Activated CD8-positive, alpha-beta T cell treated with anti-CD3 and anti-CD28 coated beads, Interleukin-2, amount 10 ng/mL, durations not matched to agents 7 days and 5 days (primary cell): ENCODE measurements at regions not wholly inside any gene's neighbourhood (a gene's known extent, or its start where the extent isn't known, plus 50 kb on each side); places are given as distances from the start of the nearest gene placed in this dataset.

Experiments used
- ATAC-seq: fragments of 150-1000 bp; cut with Tn5 transposase; one replicate; pipeline ENCODE4 v1.10.0; 2021; ENCODE audit warnings: moderate library complexity
- CTCF ChIA-PET: fragments of 350-600 bp; sonication (Branson Sonifier 250); formaldehyde crosslinking; loops from one replicate; lab custom pipeline; 2021; ENCODE audit warnings: antibody characterized with exemption; lab: Charles Lee
- POLR2A ChIA-PET: fragments of 350-600 bp; sonication (Branson Sonifier 250); formaldehyde crosslinking; loops from one replicate; lab custom pipeline; 2021; ENCODE audit warnings: antibody characterized with exemption; lab: Charles Lee
- DNase-seq: peaks from one replicate; pipeline ENCODE4 v3.0.0-alpha.2; 2020
- H3K27ac Mint-ChIP-seq: one replicate; pipeline ENCODE4 v1.8.0; 2021; ENCODE audit warnings: mild to moderate bottlenecking, mixed read lengths
- H3K27me3 Mint-ChIP-seq: one replicate; pipeline ENCODE4 v1.8.0; 2021; ENCODE audit warnings: low read depth, mixed read lengths
- H3K36me3 Mint-ChIP-seq: one replicate; pipeline ENCODE4 v1.8.0; 2021; ENCODE audit warnings: low read depth, mixed read lengths
- H3K4me1 Mint-ChIP-seq: one replicate; pipeline ENCODE4 v1.8.0; 2021; ENCODE audit warnings: low read depth, mixed read lengths
- H3K4me3 Mint-ChIP-seq: one replicate; pipeline ENCODE4 v1.8.0; 2021; ENCODE audit warnings: mild to moderate bottlenecking, mixed read lengths
- H3K9me3 Mint-ChIP-seq: one replicate; pipeline ENCODE4 v1.8.0; 2022; ENCODE audit warnings: mixed read lengths; ENCODE audit not compliant: insufficient read depth

DNA sequence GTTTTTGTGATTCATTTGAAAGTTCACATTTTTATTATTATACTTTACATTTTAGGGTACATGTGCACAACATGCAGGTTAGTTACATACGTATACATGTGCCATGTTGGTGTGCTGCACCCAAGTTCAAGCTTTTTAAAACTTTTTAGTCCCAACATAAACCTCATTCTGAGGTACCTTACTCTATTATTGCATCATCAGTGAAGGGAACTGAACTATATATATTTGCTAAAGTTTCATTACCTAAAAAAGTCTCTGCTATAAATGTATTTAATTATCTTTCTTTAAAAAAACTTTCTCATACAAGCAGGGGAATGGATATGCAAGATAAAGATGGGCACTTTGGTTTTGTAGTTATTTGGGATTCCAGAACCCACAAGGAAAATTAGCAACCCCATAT, 931.4 kb upstream of the ADGRL2 start:
- Mint-ChIP-seq H3K4me1 (no peaks in the 10 kb centered on the region), H3K9me3 (no peaks in the 10 kb centered on the region), H3K27ac (no peak overlapping the region), H3K36me3 (no peaks in the 10 kb centered on the region), H3K27me3 (no peaks in the 10 kb centered on the region), H3K4me3 (no peak overlapping the region)
- ATAC-seq (no peak), DNase-seq (no peak)
- ChIA-PET POLR2A (no interaction called here), CTCF (no interaction called here)

- no peak for DNase-seq
- ATAC-seq: no peak
- no peak overlapping the region for H3K27ac Mint-ChIP-seq
- POLR2A ChIA-PET: no interaction called here
- H3K4me1 Mint-ChIP-seq: no peaks in the 10 kb centered on the region
- CTCF ChIA-PET: no interaction called here
- no peaks in the 10 kb centered on the region for H3K36me3 Mint-ChIP-seq
- no peak overlapping the region for H3K4me3 Mint-ChIP-seq
- H3K9me3 Mint-ChIP-seq: no peaks in the 10 kb centered on the region
- H3K27me3 Mint-ChIP-seq: no peaks in the 10 kb centered on the region
Measured at GRCh38 chr1:80847904-80848303, 952.8 kb upstream of the ADGRL2 start.

- no peak overlapping the region for H3K27ac Mint-ChIP-seq
- ATAC-seq: no peak
- POLR2A ChIA-PET: no interaction called here
- CTCF ChIA-PET: no interaction called here
- no peak for DNase-seq
- H3K4me3 Mint-ChIP-seq: no peak overlapping the region
- H3K27me3 Mint-ChIP-seq: no peaks in the 10 kb centered on the region
- H3K36me3 Mint-ChIP-seq: no peaks in the 10 kb centered on the region
- no peaks in the 10 kb centered on the region for H3K9me3 Mint-ChIP-seq
- H3K4me1 Mint-ChIP-seq: no peaks in the 10 kb centered on the region
Measured at GRCh38 chr1:80846966-80847365, 953.8 kb upstream of the ADGRL2 start.

DNA sequence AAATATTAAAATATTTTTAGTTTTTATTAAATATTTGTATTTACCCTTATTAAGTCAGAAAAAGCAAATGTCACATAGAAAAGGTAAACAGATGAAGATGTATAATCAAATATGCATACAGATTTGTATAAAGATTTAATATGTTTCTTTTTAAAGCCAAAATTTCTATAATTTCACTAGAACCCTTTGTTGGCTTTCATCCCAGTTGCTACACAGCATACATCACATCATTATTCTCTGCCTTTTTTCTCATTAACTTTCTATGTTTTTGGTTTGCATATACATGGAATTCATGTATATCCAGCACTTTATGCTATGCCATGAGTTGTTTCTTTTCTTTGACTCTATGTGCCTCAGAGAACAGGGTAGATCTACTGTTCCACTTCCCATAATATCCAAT, 957.9 kb upstream of the ADGRL2 start:
- CTCF ChIA-PET: no interaction called here
- H3K4me1 Mint-ChIP-seq: no peaks in the 10 kb centered on the region
- H3K36me3 Mint-ChIP-seq: no peaks in the 10 kb centered on the region
- H3K9me3 Mint-ChIP-seq: no peaks in the 10 kb centered on the region
- H3K27me3 Mint-ChIP-seq: no peaks in the 10 kb centered on the region
- H3K4me3 Mint-ChIP-seq: no peak overlapping the region
- POLR2A ChIA-PET: no interaction called here
- H3K27ac Mint-ChIP-seq: no peak overlapping the region
- DNase-seq: no peak
- ATAC-seq: no peak

DNA sequence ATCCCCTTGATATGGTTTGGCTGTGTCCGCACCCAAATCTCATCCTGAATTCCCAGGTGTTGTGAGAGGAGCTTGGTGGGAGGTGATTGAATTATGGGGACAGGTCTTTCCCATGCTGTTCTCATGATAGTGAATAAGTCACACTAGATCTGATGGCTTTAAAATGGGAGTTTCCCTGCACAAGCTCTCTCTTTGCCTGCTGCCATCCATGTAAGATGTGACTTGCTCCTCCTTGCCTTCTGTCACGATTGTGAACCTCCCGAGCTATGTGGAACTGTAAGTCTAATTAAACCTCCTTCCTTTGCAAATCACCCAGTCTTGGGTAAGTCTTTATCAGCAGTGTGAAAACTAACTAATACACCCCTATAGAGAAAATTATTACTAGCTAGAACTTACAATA, 959.5 kb upstream of the ADGRL2 start:
- ChIA-PET CTCF (no interaction called here), POLR2A (no interaction called here)
- H3K4me1 Mint-ChIP-seq: no peaks in the 10 kb centered on the region
- ATAC-seq (no peak), DNase-seq (no peak)
- no peaks in the 10 kb centered on the region for H3K36me3 Mint-ChIP-seq
- H3K9me3 Mint-ChIP-seq: no peaks in the 10 kb centered on the region
- H3K27ac Mint-ChIP-seq: no peak overlapping the region
- no peak overlapping the region for H3K4me3 Mint-ChIP-seq
- no peaks in the 10 kb centered on the region for H3K27me3 Mint-ChIP-seq

GRCh38 chr1:80837066-80837465, 963.7 kb upstream of the ADGRL2 start:
- ATAC-seq (no peak), DNase-seq (no peak)
- H3K4me3 Mint-ChIP-seq: no peak overlapping the region
- ChIA-PET POLR2A (no interaction called here), CTCF (no interaction called here)
- no peak overlapping the region for H3K27ac Mint-ChIP-seq
- no peaks in the 10 kb centered on the region for H3K36me3 Mint-ChIP-seq
- no peaks in the 10 kb centered on the region for H3K27me3 Mint-ChIP-seq
- peaks cover 5% of the 10 kb centered on the region for H3K9me3 Mint-ChIP-seq
- no peaks in the 10 kb centered on the region for H3K4me1 Mint-ChIP-seq

GRCh38 chr1:80836505-80836904, 964.2 kb upstream of the ADGRL2 start:
- H3K27ac Mint-ChIP-seq: no peak overlapping the region
- CTCF ChIA-PET: no interaction called here
- ATAC-seq (no peak), DNase-seq (no peak)
- H3K9me3 Mint-ChIP-seq: peaks cover 5% of the 10 kb centered on the region
- H3K36me3 Mint-ChIP-seq: no peaks in the 10 kb centered on the region
- H3K27me3 Mint-ChIP-seq: no peaks in the 10 kb centered on the region
- H3K4me1 Mint-ChIP-seq: no peaks in the 10 kb centered on the region
- H3K4me3 Mint-ChIP-seq: no peak overlapping the region
- POLR2A ChIA-PET: no interaction called here

GRCh38 chr1:80827666-80828065, 973.1 kb upstream of the ADGRL2 start:
- no peak for ATAC-seq
- Mint-ChIP-seq H3K4me3 (no peak overlapping the region), H3K27me3 (no peaks in the 10 kb centered on the region), H3K9me3 (peaks cover 3% of the 10 kb centered on the region), H3K36me3 (no peaks in the 10 kb centered on the region), H3K4me1 (no peaks in the 10 kb centered on the region), H3K27ac (no peak overlapping the region)
- ChIA-PET CTCF (no interaction called here), POLR2A (no interaction called here)
- no peak for DNase-seq

DNA sequence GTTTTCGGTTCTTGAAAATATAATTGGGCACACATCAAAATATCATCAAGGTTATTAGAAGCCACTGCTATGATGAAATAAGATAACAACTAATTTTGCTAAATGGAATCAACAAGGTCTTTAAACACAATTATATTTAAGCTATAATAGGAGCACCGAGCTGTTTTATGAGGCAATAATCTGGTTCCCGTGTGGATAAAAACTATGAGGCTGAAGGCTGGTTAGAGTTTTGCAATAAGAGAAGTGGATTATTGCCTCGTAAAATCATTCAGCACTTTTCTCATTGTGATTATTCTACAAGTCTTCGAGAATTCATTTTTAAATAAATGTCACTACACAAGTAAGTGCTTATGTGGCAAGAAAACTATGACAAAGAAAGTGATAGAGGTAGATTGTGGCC, 975.7 kb upstream of the ADGRL2 start:
- no peak overlapping the region for H3K27ac Mint-ChIP-seq
- ChIA-PET CTCF (no interaction called here), POLR2A (no interaction called here)
- peaks cover 3% of the 10 kb centered on the region for H3K9me3 Mint-ChIP-seq
- no peaks in the 10 kb centered on the region for H3K36me3 Mint-ChIP-seq
- DNase-seq (no peak), ATAC-seq (no peak)
- H3K4me1 Mint-ChIP-seq: no peaks in the 10 kb centered on the region
- no peak overlapping the region for H3K4me3 Mint-ChIP-seq
- H3K27me3 Mint-ChIP-seq: no peaks in the 10 kb centered on the region

DNA sequence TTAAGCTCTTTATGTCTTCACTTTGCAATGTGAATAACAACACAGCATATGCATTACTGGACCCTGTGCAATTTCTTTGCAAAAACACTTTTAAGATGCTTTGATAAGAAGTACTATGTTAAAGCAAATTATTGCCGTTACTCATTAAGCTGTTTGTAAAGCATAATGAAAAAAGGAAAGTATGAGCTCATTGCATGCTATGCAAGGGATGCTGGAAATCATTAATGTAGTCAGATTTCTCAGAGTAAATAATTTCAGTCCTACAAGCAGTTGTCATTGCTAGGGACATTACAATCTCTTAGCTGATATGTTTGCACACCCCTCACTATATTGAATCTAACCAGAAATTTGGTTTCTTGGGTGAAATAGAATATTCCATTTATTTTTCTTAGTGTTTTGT, 982.5 kb upstream of the ADGRL2 start:
- Mint-ChIP-seq H3K36me3 (no peaks in the 10 kb centered on the region), H3K4me1 (no peaks in the 10 kb centered on the region), H3K4me3 (no peak overlapping the region), H3K27me3 (no peaks in the 10 kb centered on the region), H3K9me3 (peaks cover 5% of the 10 kb centered on the region), H3K27ac (no peak overlapping the region)
- ATAC-seq: no peak
- ChIA-PET POLR2A (no interaction called here), CTCF (no interaction called here)
- DNase-seq: no peak

- no peak for DNase-seq
- CTCF ChIA-PET: no interaction called here
- Mint-ChIP-seq H3K36me3 (no peaks in the 10 kb centered on the region), H3K27ac (no peak overlapping the region), H3K4me1 (no peaks in the 10 kb centered on the region), H3K4me3 (no peak overlapping the region), H3K27me3 (no peaks in the 10 kb centered on the region), H3K9me3 (peaks cover 4% of the 10 kb centered on the region)
- POLR2A ChIA-PET: no interaction called here
- ATAC-seq: no peak
Measured at GRCh38 chr1:80807981-80808380, 992.8 kb upstream of the ADGRL2 start.

DNA sequence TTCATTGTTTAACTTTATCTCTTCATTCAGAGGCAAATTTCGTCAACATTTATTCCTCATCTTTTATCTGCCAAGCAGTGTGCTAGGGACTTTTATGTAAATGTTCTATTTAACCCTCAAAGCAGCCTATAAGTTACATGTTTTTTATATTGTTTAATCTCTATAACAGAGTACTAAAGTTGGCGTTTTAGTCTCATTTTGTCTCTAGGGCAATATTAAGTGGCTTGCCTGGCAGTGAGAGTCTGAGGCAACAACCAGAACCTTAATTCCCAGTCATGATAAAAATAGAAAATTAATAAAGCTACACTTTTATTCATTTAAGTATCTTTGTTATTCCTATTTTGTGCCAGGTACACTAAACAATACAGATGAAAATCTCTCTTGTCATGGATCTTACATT, 994.3 kb upstream of the ADGRL2 start:
- ATAC-seq (no peak), DNase-seq (no peak)
- Mint-ChIP-seq H3K4me1 (no peaks in the 10 kb centered on the region), H3K4me3 (no peak overlapping the region), H3K27me3 (no peaks in the 10 kb centered on the region), H3K27ac (no peak overlapping the region), H3K9me3 (peaks cover 4% of the 10 kb centered on the region), H3K36me3 (no peaks in the 10 kb centered on the region)
- CTCF ChIA-PET: no interaction called here
- POLR2A ChIA-PET: no interaction called here

DNA sequence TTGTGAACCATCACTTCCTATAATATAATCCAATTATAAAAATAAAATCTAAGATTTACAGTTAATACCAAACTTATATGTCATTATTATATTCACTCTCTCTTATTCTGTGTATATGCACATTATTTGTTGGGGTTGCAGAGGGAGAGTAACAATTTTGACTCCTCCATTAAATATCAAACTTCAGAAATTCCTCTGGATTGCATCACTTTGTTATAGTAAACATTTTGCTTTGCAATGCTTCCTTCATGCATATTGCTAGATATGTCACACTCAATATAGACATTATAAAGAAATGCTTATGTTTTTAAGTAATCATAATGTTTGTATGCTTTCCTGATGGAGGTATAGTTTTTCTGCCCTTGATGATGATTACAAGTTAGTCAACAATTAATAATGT, 999.0 kb upstream of the ADGRL2 start:
- ChIA-PET POLR2A (no interaction called here), CTCF (no interaction called here)
- H3K27me3 Mint-ChIP-seq: no peaks in the 10 kb centered on the region
- ATAC-seq (no peak), DNase-seq (no peak)
- no peak overlapping the region for H3K4me3 Mint-ChIP-seq
- no peaks in the 10 kb centered on the region for H3K36me3 Mint-ChIP-seq
- H3K27ac Mint-ChIP-seq: no peak overlapping the region
- H3K9me3 Mint-ChIP-seq: peaks cover 6% of the 10 kb centered on the region
- no peaks in the 10 kb centered on the region for H3K4me1 Mint-ChIP-seq
